ENCODE measurements at regions not wholly inside any gene's neighbourhood (a gene's known extent, or its start where the extent isn't known, plus 50 kb on each side); places are given as distances from the start of the nearest gene placed in this dataset.

- H3K4me3 Mint-ChIP-seq, result no peak overlapping the region
- peaks cover 4% of the 10 kb centered on the region; the same call in 1 of the 3 replicates for H3K9me3 Mint-ChIP-seq
- no peak overlapping the region for H3K27ac Mint-ChIP-seq
- Histone ChIP-seq H3K9me2 (ENCODE audit: insufficient read depth) (no peaks in the 10 kb centered on the region; the same call in 1 of the 2 replicates), H2AFZ (no peak overlapping the region), H3K27ac (ENCODE audit: low read depth) (no peak overlapping the region), H3K27me3 (ENCODE audit: insufficient read depth) (no peaks in the 10 kb centered on the region), H3K4me1 (ENCODE audit: insufficient read depth) (no peaks in the 10 kb centered on the region), H3K4me3 (no peak overlapping the region), H4K20me1 (replicated peaks; ENCODE audit: insufficient read depth) (no peaks in the 10 kb centered on the region), H3F3A (replicated peaks; ENCODE audit: low read depth) (no peaks in the 10 kb centered on the region), H3K4me2 (no peak overlapping the region), H3K79me2 (replicated peaks; ENCODE audit: insufficient read depth) (no peaks in the 10 kb centered on the region), H3K36me3 (ENCODE audit: insufficient read depth) (no peaks in the 10 kb centered on the region)
- no peak for DNase-seq (ENCODE audit: low spot score)
- TF ChIP-seq EZH2phosphoT487 (IDR thresholded peaks at IDR 0.05; ENCODE audit: unreplicated experiment), result no peak
- no peak for TF ChIP-seq ZNF114 (CRISPR knock-in tag; IDR thresholded peaks at IDR 0.05)
- no peak for TF ChIP-seq CTCF (conservative IDR thresholded peaks at IDR 0.05; ENCODE audit: low read depth in 2 of 2)
- TF ChIP-seq REST (IDR thresholded peaks at IDR 0.05; ENCODE audit: unreplicated experiment), result no peak
- no peak for TF ChIP-seq POLR2AphosphoS5 (IDR thresholded peaks at IDR 0.05; ENCODE audit: low read depth)
- no peak for TF ChIP-seq CREB1 (CRISPR knock-in tag; IDR thresholded peaks at IDR 0.05; ENCODE audit: low read depth)
- peaks cover 1% of the 10 kb centered on the region for H3K27me3 Mint-ChIP-seq (ENCODE audit: insufficient read depth, low read depth, poor library complexity)
- no peak for ATAC-seq
- H3K4me1 Mint-ChIP-seq, result peaks cover 14% of the 10 kb centered on the region
- H3K36me3 Mint-ChIP-seq (ENCODE audit: low read depth), result no peaks in the 10 kb centered on the region
These were observed 236.8 kb upstream of the GBE1 start for GRCh38 chr3:81998139-81998755.

GRCh38 chr3:81997390-81997789, 235.9 kb upstream of the GBE1 start:
- Histone ChIP-seq H2AFZ (no peak overlapping the region), H3F3A (replicated peaks; ENCODE audit: low read depth) (no peaks in the 10 kb centered on the region), H3K27ac (ENCODE audit: low read depth) (no peak overlapping the region), H3K27me3 (ENCODE audit: insufficient read depth) (no peaks in the 10 kb centered on the region), H3K4me1 (ENCODE audit: insufficient read depth) (no peaks in the 10 kb centered on the region), H3K36me3 (ENCODE audit: insufficient read depth) (no peaks in the 10 kb centered on the region), H3K9me2 (ENCODE audit: insufficient read depth) (no peaks in the 10 kb centered on the region; the same call in 1 of the 2 replicates), H3K4me3 (no peak overlapping the region), H4K20me1 (replicated peaks; ENCODE audit: insufficient read depth) (no peaks in the 10 kb centered on the region), H3K4me2 (no peak overlapping the region), H3K79me2 (replicated peaks; ENCODE audit: insufficient read depth) (no peaks in the 10 kb centered on the region)
- ATAC-seq (no peak), DNase-seq (ENCODE audit: low spot score) (no peak)
- Mint-ChIP-seq H3K4me3 (no peak overlapping the region), H3K4me1 (peaks cover 13% of the 10 kb centered on the region), H3K27ac (no peak overlapping the region), H3K9me3 (peaks cover 4% of the 10 kb centered on the region; the same call in 1 of the 3 replicates), H3K36me3 (ENCODE audit: low read depth) (no peaks in the 10 kb centered on the region), H3K27me3 (ENCODE audit: insufficient read depth, low read depth, poor library complexity) (peaks cover 1% of the 10 kb centered on the region)
- TF ChIP-seq CTCF (conservative IDR thresholded peaks at IDR 0.05; ENCODE audit: low read depth in 2 of 2) (no peak), STAT1 (IDR thresholded peaks at IDR 0.05; ENCODE audit: unreplicated experiment) (no peak), EZH2 (IDR thresholded peaks at IDR 0.05; ENCODE audit: low read depth, unreplicated experiment) (no peak), ZNF114 (CRISPR knock-in tag; IDR thresholded peaks at IDR 0.05) (no peak), POLR2AphosphoS5 (IDR thresholded peaks at IDR 0.05; ENCODE audit: low read depth) (no peak), CREB1 (CRISPR knock-in tag; IDR thresholded peaks at IDR 0.05; ENCODE audit: low read depth) (no peak), EZH2phosphoT487 (IDR thresholded peaks at IDR 0.05; ENCODE audit: unreplicated experiment) (no peak), ZNF331 (CRISPR knock-in tag; IDR thresholded peaks at IDR 0.05; ENCODE audit: low read depth) (no peak), REST (IDR thresholded peaks at IDR 0.05; ENCODE audit: unreplicated experiment) (no peak), NANOG (IDR thresholded peaks at IDR 0.05; ENCODE audit: borderline replicate concordance) (no peak)
